ENCODE measurements at regions not wholly inside any gene's neighbourhood (a gene's known extent, or its start where the extent isn't known, plus 50 kb on each side); places are given as distances from the start of the nearest gene placed in this dataset.

DNA sequence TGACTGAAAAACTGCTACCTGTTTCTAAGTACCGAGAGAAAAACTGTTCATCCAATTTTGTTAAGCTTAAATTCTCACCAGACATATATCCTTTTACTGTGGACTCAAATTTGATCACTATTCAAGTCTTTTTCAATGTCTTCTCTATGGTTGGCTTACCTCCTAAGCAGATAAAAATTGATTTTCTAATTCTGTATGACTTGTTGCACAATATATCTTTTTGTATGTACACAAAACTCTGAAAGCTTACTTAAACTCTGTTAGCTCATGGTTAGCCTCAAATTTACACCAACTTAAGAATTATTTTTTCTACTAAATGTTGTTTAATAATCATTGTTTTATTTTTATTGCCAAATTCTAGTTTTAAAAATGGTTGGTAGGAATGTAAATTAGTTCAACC lies 715.4 kb downstream of the LTN1 start:
- peaks cover 2% of the 10 kb centered on the region for H3K9me3 ChIP-seq (ENCODE audit: insufficient read depth, low read depth, low read length)
- peaks cover 0 to 2% of the 10 kb centered on the region in 2 experiments for H3K36me3 ChIP-seq (ENCODE audit: control insufficient read depth in 1 of 2, insufficient read depth in 2 of 2, low read length in 2 of 2)
- H3K23ac ChIP-seq (ENCODE audit: low read length): no peak overlapping the region
- no peak for DNase-seq
- H2BK120ac ChIP-seq (ENCODE audit: insufficient read depth, low read length, poor library complexity): no peak overlapping the region
- H4K91ac ChIP-seq (ENCODE audit: low read depth, low read length): no peak overlapping the region
- no peak overlapping the region for H3K14ac ChIP-seq (ENCODE audit: low read length)
- no peak overlapping the region for H4K8ac ChIP-seq (ENCODE audit: low read depth, low read length)
- no peaks in the 10 kb centered on the region for H3K79me2 ChIP-seq (ENCODE audit: control insufficient read depth, insufficient read depth, low read length, poor library complexity)
- H2AFZ ChIP-seq (ENCODE audit: insufficient read depth, low read length, poor library complexity): no peak overlapping the region
- H3K9ac ChIP-seq (ENCODE audit: low read length): no peak overlapping the region
- no peaks in the 10 kb centered on the region for H3K79me1 ChIP-seq (ENCODE audit: low read length)
- H3K4me2 ChIP-seq (ENCODE audit: low read length): no peak overlapping the region
- no peak overlapping the region for H3K4me3 ChIP-seq (ENCODE audit: low read depth, low read length)
- H3K4ac ChIP-seq (ENCODE audit: low read depth, low read length): no peak overlapping the region
- H2BK5ac ChIP-seq (ENCODE audit: low read depth, low read length, poor library complexity): no peak overlapping the region
- H2AK5ac ChIP-seq (ENCODE audit: low read length): no peak overlapping the region
- no peak overlapping the region for H4K12ac ChIP-seq (ENCODE audit: low read depth, low read length)
- no CpG with 5 or more reads among the region's 1 CpG for WGBS (ENCODE audit: extremely low coverage, insufficient coverage, insufficient read length)
- no peak overlapping the region for H2BK12ac ChIP-seq (ENCODE audit: low read length)
- no peaks in the 10 kb centered on the region for H3K27me3 ChIP-seq (ENCODE audit: insufficient read depth, low read length)
- no peak overlapping the region for H3K27ac ChIP-seq (ENCODE audit: low read depth, low read length)
- H3K18ac ChIP-seq (ENCODE audit: low read length): no peak overlapping the region
- H3K4me1 ChIP-seq (ENCODE audit: control insufficient read depth in 1 of 2, insufficient read depth in 2 of 2, low read length in 2 of 2): no peaks in the 10 kb centered on the region

GRCh38 chr21:28272272-28272992 lies 720.2 kb downstream of the LTN1 start:
- DNase-seq: no peak
- no peak overlapping the region for H2BK5ac ChIP-seq (ENCODE audit: low read depth, low read length, poor library complexity)
- no peak overlapping the region for H3K4me3 ChIP-seq (ENCODE audit: low read depth, low read length)
- H3K4me2 ChIP-seq (ENCODE audit: low read length): no peak overlapping the region
- no peaks in the 10 kb centered on the region for H3K4me1 ChIP-seq (ENCODE audit: control insufficient read depth in 1 of 2, insufficient read depth in 2 of 2, low read length in 2 of 2)
- no peak overlapping the region for H3K4ac ChIP-seq (ENCODE audit: low read depth, low read length)
- peaks cover 5% of the 10 kb centered on the region for H3K79me1 ChIP-seq (ENCODE audit: low read length)
- H3K79me2 ChIP-seq (ENCODE audit: control insufficient read depth, insufficient read depth, low read length, poor library complexity): no peaks in the 10 kb centered on the region
- H2AK5ac ChIP-seq (ENCODE audit: low read length): no peak overlapping the region
- no peak overlapping the region for H3K18ac ChIP-seq (ENCODE audit: low read length)
- no peaks in the 10 kb centered on the region for H3K27me3 ChIP-seq (ENCODE audit: insufficient read depth, low read length)
- H2BK12ac ChIP-seq (ENCODE audit: low read length): peak overlapping the region; percentile 31
- no peak overlapping the region for H3K27ac ChIP-seq (ENCODE audit: low read depth, low read length)
- H3K9me3 ChIP-seq (ENCODE audit: insufficient read depth, low read depth, low read length): peaks cover 2% of the 10 kb centered on the region
- H4K12ac ChIP-seq (ENCODE audit: low read depth, low read length): no peak overlapping the region
- H4K8ac ChIP-seq (ENCODE audit: low read depth, low read length): no peak overlapping the region
- peaks cover 0 to 2% of the 10 kb centered on the region in 2 experiments for H3K36me3 ChIP-seq (ENCODE audit: control insufficient read depth in 1 of 2, insufficient read depth in 2 of 2, low read length in 2 of 2)
- no peak overlapping the region for H3K23ac ChIP-seq (ENCODE audit: low read length)
- no peak overlapping the region for H4K91ac ChIP-seq (ENCODE audit: low read depth, low read length)
- no peak overlapping the region for H2BK120ac ChIP-seq (ENCODE audit: insufficient read depth, low read length, poor library complexity)
- H2AFZ ChIP-seq (ENCODE audit: insufficient read depth, low read length, poor library complexity): no peak overlapping the region
- no peak overlapping the region for H3K14ac ChIP-seq (ENCODE audit: low read length)
- H3K9ac ChIP-seq (ENCODE audit: low read length): no peak overlapping the region
- WGBS (ENCODE audit: extremely low coverage, insufficient coverage, insufficient read length): no CpG with 5 or more reads among the region's 3 CpGs

DNA sequence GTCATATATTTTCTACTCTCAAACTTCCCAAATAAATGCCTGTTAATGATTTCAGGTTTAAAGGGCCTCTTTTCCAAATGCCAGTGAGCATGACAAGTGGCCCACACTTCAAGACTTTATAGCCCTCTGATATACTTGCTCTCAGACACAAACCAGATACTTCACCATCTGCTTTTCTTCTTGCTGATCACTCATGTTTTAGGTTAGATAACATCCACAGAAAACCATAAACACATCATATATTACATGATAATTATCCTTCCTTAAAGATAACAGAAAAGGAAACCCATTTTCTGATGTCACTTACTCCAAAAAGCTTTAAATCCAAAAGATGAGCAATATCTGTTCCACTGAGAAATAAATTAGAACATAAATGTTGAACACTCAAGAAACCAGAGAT lies 723.5 kb downstream of the LTN1 start:
- Histone ChIP-seq H3K18ac (ENCODE audit: low read length) (no peak overlapping the region), H3K9ac (ENCODE audit: low read length) (no peak overlapping the region), H3K4ac (ENCODE audit: low read depth, low read length) (no peak overlapping the region), H2BK12ac (ENCODE audit: low read length) (no peak overlapping the region), H4K8ac (ENCODE audit: low read depth, low read length) (no peak overlapping the region), H2AK5ac (ENCODE audit: low read length) (no peak overlapping the region), H3K4me2 (ENCODE audit: low read length) (no peak overlapping the region), H3K23ac (ENCODE audit: low read length) (no peak overlapping the region), H3K27ac (ENCODE audit: low read depth, low read length) (no peak overlapping the region), H2BK5ac (ENCODE audit: low read depth, low read length, poor library complexity) (no peak overlapping the region), H3K79me1 (ENCODE audit: low read length) (peaks cover 5% of the 10 kb centered on the region), H3K79me2 (ENCODE audit: control insufficient read depth, insufficient read depth, low read length, poor library complexity) (no peaks in the 10 kb centered on the region), H3K4me3 (ENCODE audit: low read depth, low read length) (no peak overlapping the region), H3K4me1 (ENCODE audit: control insufficient read depth in 1 of 2, insufficient read depth in 2 of 2, low read length in 2 of 2) (no peaks in the 10 kb centered on the region), H3K9me3 (ENCODE audit: insufficient read depth, low read depth, low read length) (no peaks in the 10 kb centered on the region), H3K27me3 (ENCODE audit: insufficient read depth, low read length) (no peaks in the 10 kb centered on the region), H3K14ac (ENCODE audit: low read length) (no peak overlapping the region), H4K12ac (ENCODE audit: low read depth, low read length) (no peak overlapping the region), H3K36me3 (ENCODE audit: control insufficient read depth in 1 of 2, insufficient read depth in 2 of 2, low read length in 2 of 2) (no peaks in the 10 kb centered on the region), H2BK120ac (ENCODE audit: insufficient read depth, low read length, poor library complexity) (no peak overlapping the region), H2AFZ (ENCODE audit: insufficient read depth, low read length, poor library complexity) (no peak overlapping the region), H4K91ac (ENCODE audit: low read depth, low read length) (no peak overlapping the region)
- DNase-seq: no peak

DNA sequence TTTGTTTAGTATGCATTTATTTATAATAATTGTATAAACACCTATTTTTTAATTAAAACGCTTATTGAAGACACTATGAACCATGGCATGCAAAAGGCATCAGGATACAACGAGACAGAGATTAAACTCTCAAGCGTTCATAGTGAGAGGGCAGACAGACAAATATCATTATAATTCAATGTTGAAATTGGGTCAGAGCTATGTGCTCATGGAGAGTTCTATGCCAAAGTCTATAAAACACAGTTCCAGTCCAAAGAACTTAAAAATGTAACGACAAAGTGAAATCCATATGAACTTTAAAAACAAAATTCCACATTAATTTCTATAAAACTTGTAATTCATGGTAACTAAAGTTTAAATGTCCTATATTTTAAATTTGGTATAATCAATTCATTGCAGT lies 724.0 kb downstream of the LTN1 start:
- H3K14ac ChIP-seq (ENCODE audit: low read length): no peak overlapping the region
- no peak for DNase-seq
- no peak overlapping the region for H2BK120ac ChIP-seq (ENCODE audit: insufficient read depth, low read length, poor library complexity)
- WGBS (ENCODE audit: extremely low coverage, insufficient coverage, insufficient read length): no CpG with 5 or more reads among the region's 4 CpGs
- H2BK12ac ChIP-seq (ENCODE audit: low read length): no peak overlapping the region
- H3K36me3 ChIP-seq (ENCODE audit: control insufficient read depth in 1 of 2, insufficient read depth in 2 of 2, low read length in 2 of 2): no peaks in the 10 kb centered on the region
- H3K79me1 ChIP-seq (ENCODE audit: low read length): peaks cover 5% of the 10 kb centered on the region
- H3K4me1 ChIP-seq (ENCODE audit: control insufficient read depth in 1 of 2, insufficient read depth in 2 of 2, low read length in 2 of 2): no peaks in the 10 kb centered on the region
- H3K9ac ChIP-seq (ENCODE audit: low read length): no peak overlapping the region
- no peak overlapping the region for H2BK5ac ChIP-seq (ENCODE audit: low read depth, low read length, poor library complexity)
- H3K27ac ChIP-seq (ENCODE audit: low read depth, low read length): no peak overlapping the region
- H3K23ac ChIP-seq (ENCODE audit: low read length): no peak overlapping the region
- H4K12ac ChIP-seq (ENCODE audit: low read depth, low read length): no peak overlapping the region
- no peak overlapping the region for H4K8ac ChIP-seq (ENCODE audit: low read depth, low read length)
- H4K91ac ChIP-seq (ENCODE audit: low read depth, low read length): no peak overlapping the region
- no peaks in the 10 kb centered on the region for H3K79me2 ChIP-seq (ENCODE audit: control insufficient read depth, insufficient read depth, low read length, poor library complexity)
- H3K4me3 ChIP-seq (ENCODE audit: low read depth, low read length): no peak overlapping the region
- no peaks in the 10 kb centered on the region for H3K9me3 ChIP-seq (ENCODE audit: insufficient read depth, low read depth, low read length)
- no peak overlapping the region for H2AK5ac ChIP-seq (ENCODE audit: low read length)
- no peak overlapping the region for H3K4ac ChIP-seq (ENCODE audit: low read depth, low read length)
- H3K27me3 ChIP-seq (ENCODE audit: insufficient read depth, low read length): no peaks in the 10 kb centered on the region
- no peak overlapping the region for H2AFZ ChIP-seq (ENCODE audit: insufficient read depth, low read length, poor library complexity)
- no peak overlapping the region for H3K4me2 ChIP-seq (ENCODE audit: low read length)
- H3K18ac ChIP-seq (ENCODE audit: low read length): no peak overlapping the region
